ENCODE measurements at regions not wholly inside any gene's neighbourhood (a gene's known extent, or its start where the extent isn't known, plus 50 kb on each side); places are given as distances from the start of the nearest gene placed in this dataset.

GRCh38 chr2:14524803-14525080 lies 107.8 kb upstream of the LRATD1 start:
- no peaks in the 10 kb centered on the region for H3K36me3 ChIP-seq (ENCODE audit: low read length)
- no peak overlapping the region for H3K4me2 ChIP-seq (ENCODE audit: low read depth, low read length, poor library complexity, severe bottlenecking)
- H3K27ac ChIP-seq (ENCODE audit: low read depth, low read length) = no peak overlapping the region
- H3F3A ChIP-seq (ENCODE audit: insufficient read depth) = no peaks in the 10 kb centered on the region
- no peaks in the 10 kb centered on the region for H4K20me1 ChIP-seq (ENCODE audit: low read depth, low read length)
- no peaks in the 10 kb centered on the region for H3K9me2 ChIP-seq (replicated peaks; ENCODE audit: insufficient read depth, low read length)
- no peak overlapping the region for H3K4me3 ChIP-seq (ENCODE audit: insufficient read depth, low read length, poor library complexity, severe bottlenecking)
- H3K79me2 ChIP-seq (ENCODE audit: insufficient read depth, low read length) = no peaks in the 10 kb centered on the region
- no peak overlapping the region for H2AFZ ChIP-seq (ENCODE audit: low read depth, low read length, severe bottlenecking)
- no peak overlapping the region for H3K9ac ChIP-seq (ENCODE audit: low read length)
- no peaks in the 10 kb centered on the region for H3K9me3 ChIP-seq (ENCODE audit: insufficient read depth, low read length)
- no peaks in the 10 kb centered on the region for H3K27me3 ChIP-seq (ENCODE audit: low read length)
- TF ChIP-seq, protein P1, sequence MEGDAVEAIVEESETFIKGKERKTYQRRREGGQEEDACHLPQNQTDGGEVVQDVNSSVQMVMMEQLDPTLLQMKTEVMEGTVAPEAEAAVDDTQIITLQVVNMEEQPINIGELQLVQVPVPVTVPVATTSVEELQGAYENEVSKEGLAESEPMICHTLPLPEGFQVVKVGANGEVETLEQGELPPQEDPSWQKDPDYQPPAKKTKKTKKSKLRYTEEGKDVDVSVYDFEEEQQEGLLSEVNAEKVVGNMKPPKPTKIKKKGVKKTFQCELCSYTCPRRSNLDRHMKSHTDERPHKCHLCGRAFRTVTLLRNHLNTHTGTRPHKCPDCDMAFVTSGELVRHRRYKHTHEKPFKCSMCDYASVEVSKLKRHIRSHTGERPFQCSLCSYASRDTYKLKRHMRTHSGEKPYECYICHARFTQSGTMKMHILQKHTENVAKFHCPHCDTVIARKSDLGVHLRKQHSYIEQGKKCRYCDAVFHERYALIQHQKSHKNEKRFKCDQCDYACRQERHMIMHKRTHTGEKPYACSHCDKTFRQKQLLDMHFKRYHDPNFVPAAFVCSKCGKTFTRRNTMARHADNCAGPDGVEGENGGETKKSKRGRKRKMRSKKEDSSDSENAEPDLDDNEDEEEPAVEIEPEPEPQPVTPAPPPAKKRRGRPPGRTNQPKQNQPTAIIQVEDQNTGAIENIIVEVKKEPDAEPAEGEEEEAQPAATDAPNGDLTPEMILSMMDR (IDR thresholded peaks at IDR 0.05; ENCODE audit: insufficient read depth, low read length, poor library complexity, severe bottlenecking) = no peak
- TF ChIP-seq EZH2phosphoT487 (conservative IDR thresholded peaks at IDR 0.05; ENCODE audit: low read length) = no peak

- Histone ChIP-seq H3K27me3 (ENCODE audit: low read length) (no peaks in the 10 kb centered on the region), H3K9me3 (ENCODE audit: insufficient read depth, low read length) (no peaks in the 10 kb centered on the region), H3K9me2 (replicated peaks; ENCODE audit: insufficient read depth, low read length) (no peaks in the 10 kb centered on the region), H3K4me2 (ENCODE audit: low read depth, low read length, poor library complexity, severe bottlenecking) (no peak overlapping the region), H2AFZ (ENCODE audit: low read depth, low read length, severe bottlenecking) (no peak overlapping the region), H3K27ac (ENCODE audit: low read depth, low read length) (no peak overlapping the region), H3K36me3 (ENCODE audit: low read length) (no peaks in the 10 kb centered on the region), H4K20me1 (ENCODE audit: low read depth, low read length) (no peaks in the 10 kb centered on the region), H3K9ac (ENCODE audit: low read length) (no peak overlapping the region), H3K79me2 (ENCODE audit: insufficient read depth, low read length) (no peaks in the 10 kb centered on the region), H3F3A (ENCODE audit: insufficient read depth) (no peaks in the 10 kb centered on the region), H3K4me3 (ENCODE audit: insufficient read depth, low read length, poor library complexity, severe bottlenecking) (no peak overlapping the region)
- TF ChIP-seq, protein P1 (IDR thresholded peaks at IDR 0.05; ENCODE audit: insufficient read depth, low read length, poor library complexity, severe bottlenecking) = no peak
- no peak for TF ChIP-seq EZH2phosphoT487 (conservative IDR thresholded peaks at IDR 0.05; ENCODE audit: low read length)
Observed at GRCh38 chr2:14530506-14530905, 102.0 kb upstream of the LRATD1 start.

GRCh38 chr2:14533131-14533757 lies 99.3 kb upstream of the LRATD1 start:
- Histone ChIP-seq H3K36me3 (ENCODE audit: low read length) (no peaks in the 10 kb centered on the region), H3K9me3 (ENCODE audit: insufficient read depth, low read length) (no peaks in the 10 kb centered on the region), H3K27ac (ENCODE audit: low read depth, low read length) (no peak overlapping the region), H3F3A (ENCODE audit: insufficient read depth) (no peaks in the 10 kb centered on the region), H2AFZ (ENCODE audit: low read depth, low read length, severe bottlenecking) (no peak overlapping the region), H3K4me3 (ENCODE audit: insufficient read depth, low read length, poor library complexity, severe bottlenecking) (no peak overlapping the region), H3K9me2 (replicated peaks; ENCODE audit: insufficient read depth, low read length) (no peaks in the 10 kb centered on the region), H3K79me2 (ENCODE audit: insufficient read depth, low read length) (no peaks in the 10 kb centered on the region), H4K20me1 (ENCODE audit: low read depth, low read length) (no peaks in the 10 kb centered on the region), H3K4me2 (ENCODE audit: low read depth, low read length, poor library complexity, severe bottlenecking) (no peak overlapping the region), H3K9ac (ENCODE audit: low read length) (no peak overlapping the region), H3K27me3 (ENCODE audit: low read length) (no peaks in the 10 kb centered on the region)
- TF ChIP-seq EZH2phosphoT487 (conservative IDR thresholded peaks at IDR 0.05; ENCODE audit: low read length) = no peak
- TF ChIP-seq, protein P1 (IDR thresholded peaks at IDR 0.05; ENCODE audit: insufficient read depth, low read length, poor library complexity, severe bottlenecking) = no peak
